WTC11 (cell line): ENCODE measurements at regions not wholly inside any gene's neighbourhood (a gene's known extent, or its start where the extent isn't known, plus 50 kb on each side); places are given as distances from the start of the nearest gene placed in this dataset.

Experiments used
- ATAC-seq: fragments of 200-7000 bp; cut with Tn5 transposase; 2 replicates; pipeline ENCODE4 v1.10.0; 2021; ENCODE audit warnings: mild to moderate bottlenecking, moderate library complexity
- CTCF ChIA-PET: fragments of 300-600 bp; sonication (Branson Sonifier 250); formaldehyde crosslinking; loops from one replicate; lab custom pipeline; 2021; ENCODE audit warnings: antibody characterized with exemption; lab: Charles Lee
- POLR2A ChIA-PET: fragments of 350-600 bp; sonication (Branson Sonifier 250); formaldehyde crosslinking; loops from one replicate; lab custom pipeline; 2021; ENCODE audit warnings: antibody characterized with exemption; lab: Charles Lee
- DNase-seq: peaks from one replicate; pipeline ENCODE4 v3.0.0; 2021; ENCODE audit warnings: low spot score
- H3K27ac Mint-ChIP-seq: 2 replicates; pipeline ENCODE4 v1.8.0; 2021; ENCODE audit warnings: mixed read lengths
- H3K27me3 Mint-ChIP-seq: 2 replicates; pipeline ENCODE4 v1.8.0; 2021; ENCODE audit warnings: low read depth, mild to moderate bottlenecking, moderate library complexity, mixed read lengths
- H3K36me3 Mint-ChIP-seq: 2 replicates; pipeline ENCODE4 v1.8.0; 2021; ENCODE audit warnings: mixed read lengths
- H3K4me1 Mint-ChIP-seq: 2 replicates; pipeline ENCODE4 v1.8.0; 2022; ENCODE audit warnings: mixed read lengths
- H3K4me3 Mint-ChIP-seq: 2 replicates; pipeline ENCODE4 v1.8.0; 2021; ENCODE audit warnings: mild to moderate bottlenecking, moderate library complexity, mixed read lengths
- H3K9me3 Mint-ChIP-seq: 2 replicates; pipeline ENCODE4 v1.8.0; 2021; ENCODE audit warnings: mixed read lengths
- AR ChIP-seq: fragments of 250-450 bp; sonication (Bioruptor Pico); IDR thresholded peaks from 2 replicates; pipeline ENCODE4 v1.9.0; 2021; ENCODE audit warnings: mild to moderate bottlenecking
- E2F5 ChIP-seq: sonication (generic); formaldehyde crosslinking; IDR thresholded peaks from 2 replicates; pipeline ENCODE4 v1.8.1; 2022; ENCODE audit warnings: mild to moderate bottlenecking, moderate library complexity, missing genetic modification reagents
- ELF4 ChIP-seq: sonication (generic); formaldehyde crosslinking; IDR thresholded peaks from 2 replicates; pipeline ENCODE4 v1.8.1; 2022; ENCODE audit warnings: low read depth, mild to moderate bottlenecking, moderate library complexity, missing genetic modification reagents
- EMX1 ChIP-seq: fragments of 250-450 bp; sonication (Bioruptor Pico); IDR thresholded peaks from 2 replicates; pipeline ENCODE4 v1.8.0; 2021; ENCODE audit warnings: mild to moderate bottlenecking
- IRF1 ChIP-seq: sonication (generic); formaldehyde crosslinking; IDR thresholded peaks from 2 replicates; pipeline ENCODE4 v1.8.0; 2023; ENCODE audit warnings: missing genetic modification reagents
- KAT7 ChIP-seq: sonication (generic); formaldehyde crosslinking; IDR thresholded peaks from 2 replicates; pipeline ENCODE4 v1.8.1; 2023; ENCODE audit warnings: missing genetic modification reagents, mild to moderate bottlenecking, borderline replicate concordance
- MXD4 ChIP-seq: fragments of 250-450 bp; sonication (Bioruptor Pico); IDR thresholded peaks from 2 replicates; pipeline ENCODE4 v1.8.0; 2021; ENCODE audit warnings: mild to moderate bottlenecking, moderate library complexity, borderline replicate concordance
- MYBL2 ChIP-seq: sonication (generic); formaldehyde crosslinking; IDR thresholded peaks from 2 replicates; pipeline ENCODE4 v1.8.1; 2023; ENCODE audit warnings: mild to moderate bottlenecking, moderate library complexity, missing genetic modification reagents
- NFATC4 ChIP-seq: fragments of 250-450 bp; sonication (Bioruptor Pico); IDR thresholded peaks from 2 replicates; pipeline ENCODE4 v1.9.0; 2021; ENCODE audit warnings: mild to moderate bottlenecking
- NFE2L1 ChIP-seq: sonication (generic); formaldehyde crosslinking; IDR thresholded peaks from 2 replicates; pipeline ENCODE4 v1.8.1; 2023; ENCODE audit warnings: missing genetic modification reagents
- NR2C2 ChIP-seq: sonication (generic); formaldehyde crosslinking; IDR thresholded peaks from 2 replicates; pipeline ENCODE4 v1.8.0; 2022; ENCODE audit warnings: mild to moderate bottlenecking, missing genetic modification reagents
- PRDM15 ChIP-seq: sonication (generic); formaldehyde crosslinking; IDR thresholded peaks from 2 replicates; pipeline ENCODE4 v1.8.0; 2022; ENCODE audit warnings: missing genetic modification reagents
- SOX15 ChIP-seq: fragments of 250-450 bp; sonication (Bioruptor Pico); IDR thresholded peaks from 2 replicates; pipeline ENCODE4 v1.9.0; 2021; ENCODE audit warnings: mild to moderate bottlenecking
- STAT6 ChIP-seq: sonication (generic); formaldehyde crosslinking; conservative IDR thresholded peaks from 2 replicates; pipeline ENCODE4 v1.8.1; 2023; ENCODE audit warnings: mild to moderate bottlenecking, low read depth, missing genetic modification reagents, moderate library complexity
- TEAD4 ChIP-seq: sonication (generic); formaldehyde crosslinking; IDR thresholded peaks from 2 replicates; pipeline ENCODE4 v1.8.0; 2022; ENCODE audit warnings: mild to moderate bottlenecking, missing genetic modification reagents
- TP53 ChIP-seq: sonication (generic); formaldehyde crosslinking; IDR thresholded peaks from 2 replicates; pipeline ENCODE4 v1.8.1; 2023; ENCODE audit warnings: mild to moderate bottlenecking, missing genetic modification reagents
- ZNF232 ChIP-seq: sonication (generic); formaldehyde crosslinking; IDR thresholded peaks from 2 replicates; pipeline ENCODE4 v1.8.0; 2022; ENCODE audit warnings: mild to moderate bottlenecking, missing genetic modification reagents
- ZNF317 ChIP-seq: sonication (generic); formaldehyde crosslinking; IDR thresholded peaks from 2 replicates; pipeline ENCODE4 v1.8.1; 2023; ENCODE audit warnings: low read depth, mild to moderate bottlenecking, moderate library complexity, missing genetic modification reagents, borderline replicate concordance
- ZNF425 ChIP-seq: fragments of 250-450 bp; sonication (Bioruptor Pico); conservative IDR thresholded peaks from 2 replicates; pipeline ENCODE4 v1.9.0; 2021; ENCODE audit warnings: mild to moderate bottlenecking

GRCh38 chr15:36465304-36465703 lies 114.1 kb upstream of the CDIN1 start:
- Mint-ChIP-seq H3K4me1 (peaks cover 14% of the 10 kb centered on the region), H3K9me3 (peaks cover 31% of the 10 kb centered on the region), H3K4me3 (no peak overlapping the region), H3K27ac (no peak overlapping the region), H3K36me3 (peaks cover 13% of the 10 kb centered on the region), H3K27me3 (no peaks in the 10 kb centered on the region)
- ChIA-PET CTCF (no interaction called here), POLR2A (no interaction called here)
- DNase-seq, result no peak
- ATAC-seq, result no peak
- TF ChIP-seq SOX15 (no peak), ZNF317 (CRISPR knock-in tag) (0 out of 2 replicates have a peak, but pooled peaks have one; percentile 44)

- CTCF ChIA-PET, result no interaction called here
- Mint-ChIP-seq H3K4me1 (peaks cover 14% of the 10 kb centered on the region), H3K9me3 (peaks cover 4% of the 10 kb centered on the region), H3K27me3 (no peaks in the 10 kb centered on the region), H3K4me3 (no peak overlapping the region), H3K27ac (no peak overlapping the region), H3K36me3 (no peaks in the 10 kb centered on the region)
- ATAC-seq, result no peak
- TF ChIP-seq EMX1 (CRISPR knock-in tag) (no peak), ZNF317 (CRISPR knock-in tag) (no peak), STAT6 (CRISPR knock-in tag) (no peak), NR2C2 (no peak), AR (CRISPR knock-in tag) (no peak), E2F5 (no peak), IRF1 (CRISPR knock-in tag) (no peak), TP53 (CRISPR knock-in tag) (no peak), KAT7 (CRISPR knock-in tag) (no peak), ZNF232 (no peak), TEAD4 (CRISPR knock-in tag) (no peak), NFATC4 (CRISPR knock-in tag) (no peak), MYBL2 (CRISPR knock-in tag) (no peak), ZNF425 (no peak), NFE2L1 (CRISPR knock-in tag) (no peak), PRDM15 (CRISPR knock-in tag) (no peak), MXD4 (CRISPR knock-in tag) (no peak), ELF4 (CRISPR knock-in tag) (no peak)
- POLR2A ChIA-PET, result no interaction called here
- no peak for DNase-seq
These were observed 110.7 kb upstream of the CDIN1 start for GRCh38 chr15:36468746-36469145.
